ENCODE measurements at regions not wholly inside any gene's neighbourhood (a gene's known extent, or its start where the extent isn't known, plus 50 kb on each side); places are given as distances from the start of the nearest gene placed in this dataset.
"Not testable (repeated sequence)": the region's sequence is repeated elsewhere in the genome, so short reads cannot be mapped to it uniquely, and the experiment has no call there.

GRCh38 chrX:104391906-104392305 lies 137.2 kb upstream of the ESX1 start:
- no peak for DNase-seq (ENCODE audit: low read depth)

- no peak for DNase-seq (ENCODE audit: low read depth)
These were observed 122.2 kb upstream of the ESX1 start for GRCh38 chrX:104376937-104377336.

- no peak for DNase-seq (ENCODE audit: low read depth)
These were observed 117.8 kb upstream of the ESX1 start for GRCh38 chrX:104372547-104372946.

- peak; percentile 22 for DNase-seq (ENCODE audit: low read depth)
These were observed 115.4 kb upstream of the ESX1 start for GRCh38 chrX:104370089-104370488.

- DNase-seq (ENCODE audit: low read depth): not testable (repeated sequence)
These were observed 106.0 kb upstream of the ESX1 start for GRCh38 chrX:104360774-104361173.

GRCh38 chrX:104359124-104359523 lies 104.4 kb upstream of the ESX1 start:
- DNase-seq (ENCODE audit: low read depth): no peak

- no peak for DNase-seq (ENCODE audit: low read depth)
These were observed 96.5 kb upstream of the ESX1 start for GRCh38 chrX:104351173-104351769.

- DNase-seq (ENCODE audit: low read depth): no peak
These were observed 93.1 kb upstream of the ESX1 start for GRCh38 chrX:104347860-104348259.

- peak; percentile 6 for DNase-seq (ENCODE audit: low read depth)
These were observed 88.8 kb upstream of the ESX1 start for GRCh38 chrX:104343428-104344129.

- no peak for DNase-seq (ENCODE audit: low read depth)
These were observed 87.3 kb upstream of the ESX1 start for GRCh38 chrX:104342065-104342464.

- no peak for DNase-seq (ENCODE audit: low read depth)
These were observed 81.0 kb upstream of the ESX1 start for GRCh38 chrX:104335756-104336155.

- DNase-seq (ENCODE audit: low read depth): no peak
These were observed 80.2 kb upstream of the ESX1 start for GRCh38 chrX:104334971-104335370.

- DNase-seq (ENCODE audit: low read depth): no peak
These were observed 76.2 kb upstream of the ESX1 start for GRCh38 chrX:104330966-104331365.

GRCh38 chrX:104329731-104330130 lies 75.0 kb upstream of the ESX1 start:
- no peak for DNase-seq (ENCODE audit: low read depth)

GRCh38 chrX:104325213-104325585 lies 70.5 kb upstream of the ESX1 start:
- no peak for DNase-seq (ENCODE audit: low read depth)

- DNase-seq (ENCODE audit: low read depth): no peak
These were observed 69.9 kb upstream of the ESX1 start for GRCh38 chrX:104324461-104325212.

- no peak for DNase-seq (ENCODE audit: low read depth)
These were observed 64.6 kb upstream of the ESX1 start for GRCh38 chrX:104319346-104319745.

GRCh38 chrX:104318330-104319009 lies 63.7 kb upstream of the ESX1 start:
- no peak for DNase-seq (ENCODE audit: low read depth)

- DNase-seq (ENCODE audit: low read depth): no peak
These were observed 62.0 kb upstream of the ESX1 start for GRCh38 chrX:104316739-104317138.

GRCh38 chrX:104315555-104315954 lies 60.8 kb upstream of the ESX1 start:
- DNase-seq (ENCODE audit: low read depth): no peak

GRCh38 chrX:104310657-104311254 lies 56.0 kb upstream of the ESX1 start:
- no peak for DNase-seq (ENCODE audit: low read depth)

GRCh38 chrX:104310090-104310489 lies 55.4 kb upstream of the ESX1 start:
- peak; percentile 48 for DNase-seq (ENCODE audit: low read depth)

All from forelimb muscle (tissue), 1 donor.